Glutamatergic neuron (in vitro differentiated cells): ENCODE measurements at regions not wholly inside any gene's neighbourhood (a gene's known extent, or its start where the extent isn't known, plus 50 kb on each side); places are given as distances from the start of the nearest gene placed in this dataset.

Experiments used
- DNase-seq: peaks from one replicate; pipeline ENCODE4 v3.0.0; 2022
- H3K27ac Mint-ChIP-seq: one replicate; pipeline ENCODE4 v1.8.0; 2020; ENCODE audit warnings: mild to moderate bottlenecking, mixed read lengths, inconsistent platforms; ENCODE audit not compliant: unreplicated experiment
- H3K27me3 Mint-ChIP-seq: one replicate; pipeline ENCODE4 v1.8.0; 2020; ENCODE audit warnings: mild to moderate bottlenecking, moderate library complexity, mixed read lengths, inconsistent platforms; ENCODE audit not compliant: unreplicated experiment
- H3K36me3 Mint-ChIP-seq: one replicate; pipeline ENCODE4 v1.8.0; 2020; ENCODE audit warnings: mild to moderate bottlenecking, mixed read lengths, inconsistent platforms; ENCODE audit not compliant: unreplicated experiment
- H3K4me1 Mint-ChIP-seq: one replicate; pipeline ENCODE4 v1.8.0; 2020; ENCODE audit warnings: mild to moderate bottlenecking, low read depth, mixed read lengths, inconsistent platforms; ENCODE audit not compliant: unreplicated experiment
- H3K4me3 Mint-ChIP-seq: one replicate; pipeline ENCODE4 v1.8.0; 2020; ENCODE audit warnings: mild to moderate bottlenecking, mixed read lengths, inconsistent platforms; ENCODE audit not compliant: unreplicated experiment
- H3K9me3 Mint-ChIP-seq: one replicate; pipeline ENCODE4 v1.8.0; 2020; ENCODE audit warnings: mild to moderate bottlenecking, moderate library complexity, mixed read lengths, inconsistent platforms; ENCODE audit not compliant: unreplicated experiment
- CTCF ChIP-seq: fragments of 200-600 bp; sonication (generic); IDR thresholded peaks from one replicate; pipeline ENCODE4 v1.5.0; 2021; ENCODE audit not compliant: partially characterized antibody, unreplicated experiment

GRCh38 chr3:10635446-10636076 is 130.2 kb upstream of the ATP2B2 start:
- no peak for DNase-seq
- peaks cover 9% of the 10 kb centered on the region for H3K9me3 Mint-ChIP-seq
- no peak for TF ChIP-seq CTCF
- peaks cover 4% of the 10 kb centered on the region for H3K27me3 Mint-ChIP-seq
- H3K4me3 Mint-ChIP-seq: no peak overlapping the region
- no peak overlapping the region for H3K27ac Mint-ChIP-seq
- H3K36me3 Mint-ChIP-seq: peaks cover 19% of the 10 kb centered on the region
- H3K4me1 Mint-ChIP-seq: no peaks in the 10 kb centered on the region

GRCh38 chr3:10637342-10637741 is 132.0 kb upstream of the ATP2B2 start:
- no peaks in the 10 kb centered on the region for H3K4me1 Mint-ChIP-seq
- H3K27me3 Mint-ChIP-seq: peaks cover 4% of the 10 kb centered on the region
- no peak overlapping the region for H3K4me3 Mint-ChIP-seq
- H3K36me3 Mint-ChIP-seq: peaks cover 19% of the 10 kb centered on the region
- TF ChIP-seq CTCF: no peak
- peaks cover 9% of the 10 kb centered on the region for H3K9me3 Mint-ChIP-seq
- DNase-seq: no peak
- no peak overlapping the region for H3K27ac Mint-ChIP-seq

- no peak for TF ChIP-seq CTCF
- Mint-ChIP-seq H3K27me3 (peaks cover 4% of the 10 kb centered on the region), H3K36me3 (peaks cover 19% of the 10 kb centered on the region), H3K4me3 (no peak overlapping the region), H3K4me1 (no peaks in the 10 kb centered on the region), H3K9me3 (peaks cover 9% of the 10 kb centered on the region), H3K27ac (no peak overlapping the region)
- DNase-seq: no peak
Observed at GRCh38 chr3:10638466-10638865, 133.1 kb upstream of the ATP2B2 start.

GRCh38 chr3:10641760-10642159 is 136.4 kb upstream of the ATP2B2 start:
- no peak overlapping the region for H3K27ac Mint-ChIP-seq
- H3K27me3 Mint-ChIP-seq: no peaks in the 10 kb centered on the region
- H3K9me3 Mint-ChIP-seq: peaks cover 10% of the 10 kb centered on the region
- H3K4me3 Mint-ChIP-seq: no peak overlapping the region
- H3K36me3 Mint-ChIP-seq: peaks cover 16% of the 10 kb centered on the region
- TF ChIP-seq CTCF: no peak
- no peaks in the 10 kb centered on the region for H3K4me1 Mint-ChIP-seq
- DNase-seq: no peak

- Mint-ChIP-seq H3K4me1 (no peaks in the 10 kb centered on the region), H3K27me3 (no peaks in the 10 kb centered on the region), H3K27ac (no peak overlapping the region), H3K9me3 (peaks cover 2% of the 10 kb centered on the region), H3K36me3 (no peaks in the 10 kb centered on the region), H3K4me3 (no peak overlapping the region)
- no peak for TF ChIP-seq CTCF
- DNase-seq: no peak
Observed at GRCh38 chr3:10644189-10644588, 138.8 kb upstream of the ATP2B2 start.
